MV-4-11 (cell line): ENCODE measurements at regions not wholly inside any gene's neighbourhood (a gene's known extent, or its start where the extent isn't known, plus 50 kb on each side); places are given as distances from the start of the nearest gene placed in this dataset.

Experiments used
- DNase-seq: peaks from one replicate; lab custom pipeline; 2025; lab: John Stamatoyannopoulos, UW

- DNase-seq = no peak
Observed at GRCh38 chr5:166959766-166960165, 1331.7 kb upstream of the WWC1 start.

- DNase-seq = no peak
Observed at GRCh38 chr5:166961028-166961427, 1330.4 kb upstream of the WWC1 start.

GRCh38 chr5:166961913-166962312, 1329.5 kb upstream of the WWC1 start:
- no peak for DNase-seq

DNA sequence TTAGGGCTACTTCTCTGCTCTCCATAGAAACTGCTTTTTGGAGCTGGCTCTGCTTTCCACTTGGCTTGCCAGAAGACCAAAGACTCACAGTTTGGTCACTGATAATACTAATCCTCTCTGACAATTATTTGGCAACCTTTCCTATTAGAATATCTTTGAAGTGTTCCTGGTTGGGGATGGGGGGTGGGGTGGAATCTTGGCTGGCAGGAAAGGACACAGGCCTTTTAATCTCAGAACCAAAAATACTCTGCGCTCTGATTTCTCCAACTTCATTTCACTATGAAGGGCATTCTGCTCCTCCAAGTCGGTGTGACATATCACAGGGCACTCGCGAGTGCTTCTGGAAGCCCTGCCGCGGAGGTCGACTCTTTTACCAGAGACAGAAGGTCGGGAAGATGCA, 1329.0 kb upstream of the WWC1 start:
- no peak for DNase-seq

GRCh38 chr5:166963596-166963995, 1327.8 kb upstream of the WWC1 start:
- no peak for DNase-seq

DNA sequence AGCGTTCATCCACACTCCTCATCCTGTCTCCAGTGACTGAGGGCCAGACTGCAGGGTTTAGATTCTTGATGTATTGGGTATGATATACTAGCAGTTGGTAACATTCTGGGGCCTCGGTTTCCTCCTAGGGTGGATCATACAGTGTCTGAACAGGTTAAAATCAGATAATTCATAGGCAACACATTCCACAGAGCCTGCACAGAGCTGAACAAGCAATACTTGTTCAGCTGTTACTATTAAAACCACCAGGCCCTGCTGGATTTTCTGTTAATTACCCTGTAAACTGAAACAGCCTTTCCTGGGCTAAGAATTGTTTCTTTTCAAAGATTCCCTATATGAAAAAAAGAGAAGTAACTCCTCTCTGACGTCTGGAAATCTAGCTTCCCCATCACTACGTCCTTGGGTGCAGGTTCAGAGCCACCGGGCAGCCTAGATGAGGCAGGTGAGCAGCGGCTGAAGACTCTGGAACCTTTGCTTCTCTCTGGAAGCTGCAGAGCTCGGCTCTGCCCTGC, 1313.5 kb upstream of the WWC1 start:
- DNase-seq = no peak

GRCh38 chr5:166979307-166979895, 1312.0 kb upstream of the WWC1 start:
- DNase-seq = no peak

DNA sequence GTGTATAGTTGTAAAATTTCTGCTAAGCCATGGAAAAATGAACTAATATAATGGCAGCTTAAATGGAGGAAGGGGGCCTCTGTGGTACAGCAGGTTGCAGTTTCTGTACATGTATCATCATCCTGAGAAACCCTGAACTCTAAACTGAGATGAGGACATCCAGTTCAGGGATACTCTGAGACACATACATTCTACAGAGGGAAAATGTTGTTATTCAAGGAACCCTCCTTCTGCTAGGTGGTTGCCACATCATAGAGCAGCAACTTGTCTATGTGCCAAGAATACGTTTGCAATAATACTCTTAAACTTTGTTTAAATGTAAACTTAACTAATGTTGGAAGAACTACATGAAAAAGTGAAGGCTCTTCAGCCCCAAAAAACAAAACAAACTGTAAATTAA, 1310.8 kb upstream of the WWC1 start:
- no peak for DNase-seq

- DNase-seq = no peak
Observed at GRCh38 chr5:166982226-166982625, 1309.2 kb upstream of the WWC1 start.

GRCh38 chr5:166991601-166992000, 1299.8 kb upstream of the WWC1 start:
- DNase-seq = no peak

DNA sequence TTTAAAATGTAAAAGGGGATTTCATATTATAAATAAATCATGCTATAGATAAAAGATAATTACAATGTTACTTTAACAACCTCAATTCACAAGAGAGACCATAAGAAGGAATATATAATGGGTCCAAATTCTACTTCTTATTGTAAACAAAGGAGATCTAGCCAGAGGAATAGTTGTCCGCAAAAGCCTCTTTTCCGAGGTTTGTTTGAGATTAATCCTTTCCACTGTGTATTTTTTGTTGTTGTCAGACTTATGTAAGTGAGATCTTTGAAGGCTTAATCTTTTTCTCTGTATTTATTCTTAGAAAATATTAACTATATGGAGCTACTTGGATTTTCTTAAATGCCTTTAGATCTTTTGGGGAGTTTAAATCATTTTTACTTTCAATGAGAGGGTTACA, 1299.3 kb upstream of the WWC1 start:
- DNase-seq = no peak

GRCh38 chr5:166992874-166993722, 1298.3 kb upstream of the WWC1 start:
- no peak for DNase-seq

DNA sequence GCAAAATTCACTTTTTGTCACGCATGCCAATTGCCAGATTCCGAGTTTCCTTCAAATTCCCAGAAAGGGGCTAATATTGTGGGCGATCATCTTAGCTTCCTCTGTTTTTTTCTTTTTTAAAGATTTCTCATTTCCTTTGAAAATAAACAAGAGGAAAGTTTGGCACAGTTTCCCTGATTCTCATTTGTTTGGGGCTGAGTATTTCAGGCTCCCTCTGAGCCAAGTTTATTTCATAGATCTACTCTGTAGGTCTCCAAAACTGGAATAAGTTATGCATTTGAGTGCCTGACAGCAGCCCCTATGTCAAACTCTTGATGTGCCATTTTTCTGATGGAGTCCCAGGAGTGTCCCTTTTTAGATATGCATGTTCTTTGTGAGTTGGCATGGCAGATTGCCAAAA, 1297.2 kb upstream of the WWC1 start:
- DNase-seq = no peak

GRCh38 chr5:167001246-167001645, 1290.2 kb upstream of the WWC1 start:
- no peak for DNase-seq

DNA sequence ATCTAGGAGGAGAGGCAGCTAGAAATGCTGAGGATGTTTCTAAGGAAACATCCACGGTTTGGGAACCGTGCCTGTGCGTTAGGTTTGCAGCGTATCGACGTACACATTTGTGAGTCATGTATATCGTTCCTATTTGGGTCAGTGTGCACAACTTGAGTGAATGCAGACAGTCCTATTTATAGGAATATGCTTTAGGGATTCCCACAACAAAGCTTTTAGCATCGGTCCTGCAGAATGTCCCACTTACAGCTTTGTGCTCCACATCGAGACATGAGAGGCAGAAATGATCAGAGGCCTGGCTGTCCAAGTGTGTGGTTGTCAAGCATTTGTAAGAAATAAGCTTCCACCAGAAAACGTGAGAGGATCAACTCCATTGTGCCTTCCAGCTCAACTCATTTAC, 1282.7 kb upstream of the WWC1 start:
- no peak for DNase-seq

GRCh38 chr5:167011196-167011595, 1280.2 kb upstream of the WWC1 start:
- DNase-seq = no peak

GRCh38 chr5:167012123-167013034, 1279.1 kb upstream of the WWC1 start:
- DNase-seq = no peak

DNA sequence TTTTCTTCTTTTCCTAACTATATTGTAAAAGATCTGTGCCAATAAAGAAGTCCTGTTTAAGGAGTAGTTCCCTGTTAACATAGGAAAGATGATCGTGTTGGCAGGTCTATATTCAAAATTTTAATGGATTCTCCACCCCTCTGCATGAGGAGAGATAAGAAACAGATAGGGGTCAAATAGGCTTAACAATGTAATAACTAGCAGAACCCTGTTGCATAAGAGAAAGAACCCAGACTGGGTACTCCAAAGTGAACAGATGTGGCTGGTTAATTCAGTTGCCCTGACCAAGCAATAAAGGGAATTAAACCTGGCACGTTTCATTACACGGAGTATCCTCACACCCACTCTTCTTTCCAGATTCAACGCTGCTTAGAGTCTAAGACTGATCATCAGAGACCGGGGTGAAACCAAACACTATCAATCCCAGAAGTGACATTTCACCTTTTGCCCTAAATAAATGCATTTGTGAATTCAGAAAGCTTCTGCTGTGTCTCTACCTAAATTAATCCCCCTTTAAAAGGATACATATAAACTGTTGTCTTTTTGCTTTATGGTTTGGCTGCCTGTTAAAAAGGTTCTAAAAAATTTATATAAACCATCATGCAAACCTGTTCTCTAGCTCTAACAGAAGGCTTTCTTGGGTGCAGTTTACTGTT, 1276.9 kb upstream of the WWC1 start:
- DNase-seq = no peak

GRCh38 chr5:167020418-167020817, 1271.0 kb upstream of the WWC1 start:
- DNase-seq = no peak

- no peak for DNase-seq
Observed at GRCh38 chr5:167029488-167029887, 1262.0 kb upstream of the WWC1 start.

GRCh38 chr5:167030500-167031120, 1260.8 kb upstream of the WWC1 start:
- DNase-seq = no peak

DNA sequence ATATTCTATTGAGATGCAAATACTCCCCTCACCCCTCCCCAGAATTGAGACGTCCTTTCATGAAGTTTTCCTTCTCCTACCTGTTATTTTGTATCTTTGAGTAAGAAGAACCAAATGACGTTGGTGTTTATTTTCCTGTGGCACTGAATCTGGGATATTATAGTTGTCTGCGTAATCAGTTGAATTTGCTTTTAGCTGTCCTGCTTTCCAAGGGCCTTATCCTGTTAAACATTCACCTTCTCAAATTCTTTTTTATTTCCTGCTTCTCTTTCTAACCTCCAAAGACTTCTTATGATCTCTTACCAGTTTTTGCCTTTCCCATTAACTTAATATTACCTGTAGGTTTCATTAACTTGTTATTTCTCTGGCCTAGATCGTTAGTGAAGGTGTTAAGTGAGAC, 1254.9 kb upstream of the WWC1 start:
- no peak for DNase-seq
